ENCODE measurements at regions not wholly inside any gene's neighbourhood (a gene's known extent, or its start where the extent isn't known, plus 50 kb on each side); places are given as distances from the start of the nearest gene placed in this dataset.

DNA sequence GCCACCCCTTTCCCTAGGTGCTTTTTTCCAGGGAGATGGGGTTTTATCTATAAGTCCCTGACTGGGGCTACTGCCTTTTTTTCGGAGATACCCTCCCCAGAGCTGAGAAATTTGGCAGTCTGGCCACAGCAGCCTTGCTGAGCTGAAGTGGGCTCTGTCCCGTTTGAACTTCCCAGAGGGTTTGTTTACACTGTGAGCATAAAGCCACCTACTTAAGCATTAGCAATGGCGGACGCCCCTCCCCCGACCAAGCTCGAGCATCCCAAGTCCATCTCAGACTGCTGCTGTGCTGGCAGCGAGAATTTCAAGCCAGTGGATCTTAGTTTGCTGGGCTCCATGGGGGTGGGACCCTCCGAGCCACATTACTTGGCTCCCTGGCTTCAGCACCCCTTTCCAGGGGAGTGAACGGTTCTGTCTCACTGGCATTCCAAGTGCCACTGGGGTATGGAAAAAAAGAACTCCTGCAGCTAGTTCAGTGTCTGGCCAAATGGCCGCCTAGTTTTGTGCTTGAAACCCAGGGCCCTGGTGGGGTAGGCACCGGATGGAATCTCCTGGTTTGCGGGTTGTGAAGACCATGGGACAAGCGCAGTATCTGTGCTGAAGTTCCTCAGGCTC is 456.4 kb upstream of the HTR2C start:
- no peak for FAIRE-seq
- Histone ChIP-seq H3K9ac (ENCODE audit: insufficient read depth, low read depth, low read length) (no peak overlapping the region), H3K4me2 (ENCODE audit: low read depth, low read length) (no peak overlapping the region), H2AFZ (ENCODE audit: low read length) (no peak overlapping the region), H4K20me1 (ENCODE audit: insufficient read depth, low read length) (no peaks in the 10 kb centered on the region), H3K79me2 (ENCODE audit: insufficient read depth, low read length) (no peaks in the 10 kb centered on the region), H3K27ac (ENCODE audit: extremely low read length, insufficient read depth, low read length) (no peak overlapping the region), H3K9me3 (ENCODE audit: low read length) (no peaks in the 10 kb centered on the region), H3K4me3 (replicated peaks in 1 of 3; ENCODE audit: insufficient read depth in 1 of 3, low read depth in 2 of 3, low read length in 3 of 3) (no peak overlapping the region), H3K4me1 (ENCODE audit: insufficient read depth, low read length) (no peaks in the 10 kb centered on the region), H3K36me3 (replicated peaks in 1 of 2; ENCODE audit: control insufficient read depth in 1 of 2, insufficient read depth in 2 of 2, low read length in 2 of 2) (no peaks in the 10 kb centered on the region), H3K27me3 (ENCODE audit: control insufficient read depth in 1 of 2, insufficient read depth in 2 of 2, low read length in 2 of 2) (no peaks in the 10 kb centered on the region)
- in situ Hi-C loops (cut with HindIII; ENCODE audit: extremely low pct_ligation_motif_present, low pct_unique_long_range_greater_than_20kb): no loop called here
- TF ChIP-seq ZNF616 (CRISPR knock-in tag; IDR thresholded peaks at IDR 0.05; ENCODE audit: low read depth): no peak
- no peak for TF ChIP-seq MIER2 (CRISPR knock-in tag; IDR thresholded peaks at IDR 0.05)
- no CpG with 5 or more reads among the region's 13 CpGs for WGBS (ENCODE audit: low lambda C conversion rate)
- no peak for DNase-seq (ENCODE audit: low spot score)
- ATAC-seq: no peak
- ChIA-PET POLR2A (no interaction called here), CTCF (ENCODE audit: low intra/inter-chr PET ratio, low total read pairs) (no interaction called here)
- BruUV-seq (replicated peaks): no TSS peak
- intact Hi-C loops (cut with micrococcal nuclease; ENCODE audit: unreplicated experiment): no loop called here

DNA sequence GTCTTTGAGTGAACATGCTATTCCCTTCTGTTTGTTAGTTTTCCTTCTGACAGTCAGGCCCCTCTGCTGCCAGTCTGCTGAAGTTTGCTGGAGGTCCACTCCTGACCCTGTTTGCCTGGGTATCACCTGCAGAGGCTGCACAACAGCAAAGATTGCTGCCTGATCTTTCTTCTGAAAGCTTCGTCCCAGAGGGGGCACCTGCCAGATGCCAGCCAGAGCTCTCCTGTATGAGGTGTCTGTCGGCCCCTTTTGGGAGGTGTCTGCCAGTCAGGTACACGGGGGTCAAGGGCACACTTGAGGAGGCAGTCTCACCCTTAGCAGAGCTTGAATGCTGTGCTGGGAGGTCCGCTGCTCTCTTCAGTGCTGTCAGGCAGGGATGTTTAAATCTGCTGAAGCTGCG is 456.9 kb upstream of the HTR2C start:
- H4K20me1 ChIP-seq (ENCODE audit: insufficient read depth, low read length): no peaks in the 10 kb centered on the region
- H2AFZ ChIP-seq (ENCODE audit: low read length): no peak overlapping the region
- no TSS peak for BruUV-seq (replicated peaks)
- ATAC-seq (no peak), FAIRE-seq (no peak), DNase-seq (ENCODE audit: low spot score) (no peak)
- no peak overlapping the region for H3K27ac ChIP-seq (ENCODE audit: extremely low read length, insufficient read depth, low read length)
- H3K79me2 ChIP-seq (ENCODE audit: insufficient read depth, low read length): no peaks in the 10 kb centered on the region
- TF ChIP-seq, protein P1, sequence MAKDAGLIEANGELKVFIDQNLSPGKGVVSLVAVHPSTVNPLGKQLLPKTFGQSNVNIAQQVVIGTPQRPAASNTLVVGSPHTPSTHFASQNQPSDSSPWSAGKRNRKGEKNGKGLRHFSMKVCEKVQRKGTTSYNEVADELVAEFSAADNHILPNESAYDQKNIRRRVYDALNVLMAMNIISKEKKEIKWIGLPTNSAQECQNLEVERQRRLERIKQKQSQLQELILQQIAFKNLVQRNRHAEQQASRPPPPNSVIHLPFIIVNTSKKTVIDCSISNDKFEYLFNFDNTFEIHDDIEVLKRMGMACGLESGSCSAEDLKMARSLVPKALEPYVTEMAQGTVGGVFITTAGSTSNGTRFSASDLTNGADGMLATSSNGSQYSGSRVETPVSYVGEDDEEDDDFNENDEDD (CRISPR knock-in tag; IDR thresholded peaks at IDR 0.05; ENCODE audit: borderline replicate concordance): no peak
- no peak for TF ChIP-seq RBM39 (IDR thresholded peaks at IDR 0.05; ENCODE audit: low read depth, low read length, poor library complexity, severe bottlenecking)
- TF ChIP-seq, protein P2, sequence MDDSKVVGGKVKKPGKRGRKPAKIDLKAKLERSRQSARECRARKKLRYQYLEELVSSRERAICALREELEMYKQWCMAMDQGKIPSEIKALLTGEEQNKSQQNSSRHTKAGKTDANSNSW (CRISPR knock-in tag; IDR thresholded peaks at IDR 0.05; ENCODE audit: borderline replicate concordance): no peak
- TF ChIP-seq GPN1 (CRISPR knock-in tag; IDR thresholded peaks at IDR 0.05; ENCODE audit: borderline replicate concordance): no peak
- no peak for TF ChIP-seq ZNF75D (CRISPR knock-in tag; IDR thresholded peaks at IDR 0.05; ENCODE audit: borderline replicate concordance)
- TF ChIP-seq, protein P3, sequence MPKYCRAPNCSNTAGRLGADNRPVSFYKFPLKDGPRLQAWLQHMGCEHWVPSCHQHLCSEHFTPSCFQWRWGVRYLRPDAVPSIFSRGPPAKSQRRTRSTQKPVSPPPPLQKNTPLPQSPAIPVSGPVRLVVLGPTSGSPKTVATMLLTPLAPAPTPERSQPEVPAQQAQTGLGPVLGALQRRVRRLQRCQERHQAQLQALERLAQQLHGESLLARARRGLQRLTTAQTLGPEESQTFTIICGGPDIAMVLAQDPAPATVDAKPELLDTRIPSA (CRISPR knock-in tag; IDR thresholded peaks at IDR 0.05; ENCODE audit: borderline replicate concordance): no peak
- TF ChIP-seq RBM22 (optimal IDR thresholded peaks at IDR 0.05; ENCODE audit: low read length): no peak
- TF ChIP-seq SRSF1 (optimal IDR thresholded peaks at IDR 0.05; ENCODE audit: low read depth, low read length): no peak
- no peak for TF ChIP-seq TBL1XR1 (IDR thresholded peaks at IDR 0.05; ENCODE audit: borderline replicate concordance, low read length, partially characterized antibody)
- TF ChIP-seq, protein P4, sequence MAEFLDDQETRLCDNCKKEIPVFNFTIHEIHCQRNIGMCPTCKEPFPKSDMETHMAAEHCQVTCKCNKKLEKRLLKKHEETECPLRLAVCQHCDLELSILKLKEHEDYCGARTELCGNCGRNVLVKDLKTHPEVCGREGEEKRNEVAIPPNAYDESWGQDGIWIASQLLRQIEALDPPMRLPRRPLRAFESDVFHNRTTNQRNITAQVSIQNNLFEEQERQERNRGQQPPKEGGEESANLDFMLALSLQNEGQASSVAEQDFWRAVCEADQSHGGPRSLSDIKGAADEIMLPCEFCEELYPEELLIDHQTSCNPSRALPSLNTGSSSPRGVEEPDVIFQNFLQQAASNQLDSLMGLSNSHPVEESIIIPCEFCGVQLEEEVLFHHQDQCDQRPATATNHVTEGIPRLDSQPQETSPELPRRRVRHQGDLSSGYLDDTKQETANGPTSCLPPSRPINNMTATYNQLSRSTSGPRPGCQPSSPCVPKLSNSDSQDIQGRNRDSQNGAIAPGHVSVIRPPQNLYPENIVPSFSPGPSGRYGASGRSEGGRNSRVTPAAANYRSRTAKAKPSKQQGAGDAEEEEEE (CRISPR knock-in tag; IDR thresholded peaks at IDR 0.05; ENCODE audit: borderline replicate concordance): no peak
- no peaks in the 10 kb centered on the region for H3K4me1 ChIP-seq (ENCODE audit: insufficient read depth, low read length)
- H3K4me2 ChIP-seq (ENCODE audit: low read depth, low read length): no peak overlapping the region
- no peaks in the 10 kb centered on the region for H3K9me3 ChIP-seq (ENCODE audit: low read length)
- POLR2A ChIA-PET: no interaction called here
- no peaks in the 10 kb centered on the region for H3K36me3 ChIP-seq (replicated peaks in 1 of 2; ENCODE audit: control insufficient read depth in 1 of 2, insufficient read depth in 2 of 2, low read length in 2 of 2)
- CTCF ChIA-PET (ENCODE audit: low intra/inter-chr PET ratio, low total read pairs): no interaction called here
- H3K4me3 ChIP-seq (replicated peaks in 1 of 3; ENCODE audit: insufficient read depth in 1 of 3, low read depth in 2 of 3, low read length in 3 of 3): no peak overlapping the region
- no CpG with 5 or more reads among the region's 5 CpGs for WGBS (ENCODE audit: low lambda C conversion rate)
- intact Hi-C loops (cut with micrococcal nuclease; ENCODE audit: unreplicated experiment) (no loop called here), in situ Hi-C loops (cut with HindIII; ENCODE audit: extremely low pct_ligation_motif_present, low pct_unique_long_range_greater_than_20kb) (no loop called here)
- H3K27me3 ChIP-seq (ENCODE audit: control insufficient read depth in 1 of 2, insufficient read depth in 2 of 2, low read length in 2 of 2): no peaks in the 10 kb centered on the region
- no peak overlapping the region for H3K9ac ChIP-seq (ENCODE audit: insufficient read depth, low read depth, low read length)
